SK-N-SH treated with all-trans-retinoic acid at 6 μM for 48 hours (cell line): ENCODE measurements at regions not wholly inside any gene's neighbourhood (a gene's known extent, or its start where the extent isn't known, plus 50 kb on each side); places are given as distances from the start of the nearest gene placed in this dataset.

Experiments
- ATAC-seq: fragments of 200-7000 bp; cut with Tn5 transposase; 3 replicates; pipeline ENCODE4 v1.9.1; 2020; ENCODE audit warnings: mild to moderate bottlenecking, moderate library complexity
- ARNTL ChIP-seq: fragments of 450-650 bp; formaldehyde crosslinking; IDR thresholded peaks from 2 replicates; pipeline ENCODE4 v1.5.0; 2020; ENCODE audit warnings: low read depth, mild to moderate bottlenecking, moderate library complexity, borderline replicate concordance
- BACH2 ChIP-seq: fragments of 250-450 bp; sonication (Bioruptor Pico); IDR thresholded peaks from 2 replicates; pipeline ENCODE4 v1.9.0; 2021; ENCODE audit warnings: mild to moderate bottlenecking, borderline replicate concordance
- CSDC2 ChIP-seq: fragments of 250-450 bp; sonication (Bioruptor Pico); IDR thresholded peaks from 2 replicates; pipeline ENCODE4 v1.5.0; 2020; ENCODE audit warnings: mild to moderate bottlenecking, moderate library complexity
- ESRRG ChIP-seq: fragments of 250-450 bp; sonication (Bioruptor Pico); IDR thresholded peaks from 2 replicates; pipeline ENCODE4 v1.6.1; 2021; ENCODE audit warnings: mild to moderate bottlenecking
- ISL1 ChIP-seq: fragments of 250-450 bp; sonication (Bioruptor Pico); IDR thresholded peaks from 2 replicates; pipeline ENCODE4 v2.1.2; 2022; ENCODE audit warnings: mild to moderate bottlenecking, moderate library complexity
- OSR1 ChIP-seq: fragments of 250-450 bp; sonication (Bioruptor Pico); IDR thresholded peaks from 2 replicates; pipeline ENCODE4 v1.8.0; 2022; ENCODE audit warnings: moderate library complexity, mild to moderate bottlenecking, inconsistent platforms
- PPARA ChIP-seq: fragments of 250-450 bp; sonication (Bioruptor Pico); IDR thresholded peaks from 2 replicates; pipeline ENCODE4 v1.5.0; 2020; ENCODE audit warnings: mild to moderate bottlenecking, borderline replicate concordance
- RARB ChIP-seq: fragments of 250-450 bp; sonication (Bioruptor Pico); IDR thresholded peaks from 2 replicates; pipeline ENCODE4 v1.8.0; 2021; ENCODE audit warnings: mild to moderate bottlenecking, moderate library complexity
- SNAI2 ChIP-seq: fragments of 250-450 bp; sonication (Bioruptor Pico); IDR thresholded peaks from 2 replicates; pipeline ENCODE4 v1.5.0; 2020; ENCODE audit warnings: mild to moderate bottlenecking, moderate library complexity
- TOX ChIP-seq: fragments of 250-450 bp; sonication (Bioruptor Pico); IDR thresholded peaks from 2 replicates; pipeline ENCODE4 v1.8.0; 2021; ENCODE audit warnings: mild to moderate bottlenecking, moderate library complexity, borderline replicate concordance
- ZC3H10 ChIP-seq: fragments of 250-450 bp; sonication (Bioruptor Pico); IDR thresholded peaks from 2 replicates; pipeline ENCODE4 v1.5.1; 2021; ENCODE audit warnings: mild to moderate bottlenecking, moderate library complexity
- ZFP3 ChIP-seq: fragments of 250-450 bp; sonication (Bioruptor Pico); IDR thresholded peaks from 2 replicates; pipeline ENCODE4 v1.5.0; 2020; ENCODE audit warnings: mild to moderate bottlenecking, moderate library complexity
- ZFP30 ChIP-seq: fragments of 450-650 bp; formaldehyde crosslinking; IDR thresholded peaks from 2 replicates; pipeline ENCODE4 v1.5.0; 2022; ENCODE audit warnings: mild to moderate bottlenecking, moderate library complexity
- ZNF565 ChIP-seq: fragments of 450-650 bp; formaldehyde crosslinking; conservative IDR thresholded peaks from 2 replicates; pipeline ENCODE4 v1.5.0; 2020; ENCODE audit warnings: low read depth, mild to moderate bottlenecking, moderate library complexity
- ZNF70 ChIP-seq: fragments of 450-650 bp; formaldehyde crosslinking; IDR thresholded peaks from 2 replicates; pipeline ENCODE4 v1.5.0; 2020; ENCODE audit warnings: mild to moderate bottlenecking, moderate library complexity
- ZNF8 ChIP-seq: fragments of 450-650 bp; formaldehyde crosslinking; IDR thresholded peaks from 2 replicates; pipeline ENCODE4 v1.5.0; 2020; ENCODE audit warnings: mild to moderate bottlenecking, moderate library complexity
- TF ChIP-seq, protein P1 (sequence below): fragments of 250-450 bp; sonication (Bioruptor Pico); IDR thresholded peaks from 2 replicates; pipeline ENCODE4 v1.5.0; 2020; ENCODE audit warnings: mild to moderate bottlenecking, moderate library complexity
- TF ChIP-seq, protein P2 (sequence below): fragments of 250-450 bp; sonication (Bioruptor Pico); IDR thresholded peaks from 2 replicates; pipeline ENCODE4 v1.8.0; 2021; ENCODE audit warnings: low read depth, mild to moderate bottlenecking, moderate library complexity, borderline replicate concordance
- TF ChIP-seq, protein P3 (sequence below): fragments of 250-450 bp; sonication (Bioruptor Pico); IDR thresholded peaks from 2 replicates; pipeline ENCODE4 v1.5.1; 2021; ENCODE audit warnings: mild to moderate bottlenecking, moderate library complexity
- TF ChIP-seq, protein P4 (sequence below): fragments of 250-450 bp; sonication (Bioruptor Pico); IDR thresholded peaks from 2 replicates; pipeline ENCODE4 v1.8.0; 2020; ENCODE audit warnings: mild to moderate bottlenecking, moderate library complexity, borderline replicate concordance

DNA sequence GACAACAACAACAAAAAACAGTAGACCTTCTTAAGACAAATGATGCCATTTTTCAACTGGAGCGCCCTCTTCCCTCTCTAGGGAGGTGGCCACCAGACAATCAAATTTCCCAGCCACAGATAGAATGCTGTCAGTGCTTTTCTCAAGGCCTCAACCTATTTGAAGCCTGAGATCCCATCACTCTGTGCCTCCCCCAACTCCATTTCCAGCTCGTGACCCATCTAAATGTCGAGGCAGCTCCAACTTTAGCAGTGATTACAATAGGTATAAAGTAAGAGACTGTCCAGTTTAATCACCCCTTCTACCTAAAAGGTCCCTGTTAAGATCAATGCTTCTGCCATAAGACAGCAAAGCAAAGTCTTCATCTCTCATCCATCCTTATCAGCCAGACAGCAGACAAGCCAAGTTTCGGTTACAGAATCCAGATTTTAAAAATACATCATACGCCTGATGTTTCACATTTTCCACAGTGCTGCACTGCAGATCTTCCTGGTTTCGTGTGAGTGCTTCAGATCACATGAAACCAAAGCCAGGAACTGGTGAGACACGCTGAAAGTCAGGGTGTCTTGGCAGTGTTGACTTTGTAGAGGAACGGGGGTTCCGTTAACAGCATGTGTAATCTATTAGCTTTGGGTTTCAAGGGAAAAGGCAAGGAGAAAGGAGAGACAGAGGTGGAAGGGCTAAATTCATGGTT lies 447.8 kb downstream of the ENC1 start:
- no peak for TF ChIP-seq RARB (CRISPR knock-in tag)
- no peak for TF ChIP-seq ISL1 (CRISPR knock-in tag)
- no peak for TF ChIP-seq PPARA (CRISPR knock-in tag)
- TF ChIP-seq, protein P1, sequence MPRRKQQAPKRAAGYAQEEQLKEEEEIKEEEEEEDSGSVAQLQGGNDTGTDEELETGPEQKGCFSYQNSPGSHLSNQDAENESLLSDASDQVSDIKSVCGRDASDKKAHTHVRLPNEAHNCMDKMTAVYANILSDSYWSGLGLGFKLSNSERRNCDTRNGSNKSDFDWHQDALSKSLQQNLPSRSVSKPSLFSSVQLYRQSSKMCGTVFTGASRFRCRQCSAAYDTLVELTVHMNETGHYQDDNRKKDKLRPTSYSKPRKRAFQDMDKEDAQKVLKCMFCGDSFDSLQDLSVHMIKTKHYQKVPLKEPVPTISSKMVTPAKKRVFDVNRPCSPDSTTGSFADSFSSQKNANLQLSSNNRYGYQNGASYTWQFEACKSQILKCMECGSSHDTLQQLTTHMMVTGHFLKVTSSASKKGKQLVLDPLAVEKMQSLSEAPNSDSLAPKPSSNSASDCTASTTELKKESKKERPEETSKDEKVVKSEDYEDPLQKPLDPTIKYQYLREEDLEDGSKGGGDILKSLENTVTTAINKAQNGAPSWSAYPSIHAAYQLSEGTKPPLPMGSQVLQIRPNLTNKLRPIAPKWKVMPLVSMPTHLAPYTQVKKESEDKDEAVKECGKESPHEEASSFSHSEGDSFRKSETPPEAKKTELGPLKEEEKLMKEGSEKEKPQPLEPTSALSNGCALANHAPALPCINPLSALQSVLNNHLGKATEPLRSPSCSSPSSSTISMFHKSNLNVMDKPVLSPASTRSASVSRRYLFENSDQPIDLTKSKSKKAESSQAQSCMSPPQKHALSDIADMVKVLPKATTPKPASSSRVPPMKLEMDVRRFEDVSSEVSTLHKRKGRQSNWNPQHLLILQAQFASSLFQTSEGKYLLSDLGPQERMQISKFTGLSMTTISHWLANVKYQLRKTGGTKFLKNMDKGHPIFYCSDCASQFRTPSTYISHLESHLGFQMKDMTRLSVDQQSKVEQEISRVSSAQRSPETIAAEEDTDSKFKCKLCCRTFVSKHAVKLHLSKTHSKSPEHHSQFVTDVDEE (CRISPR knock-in tag): no peak
- TF ChIP-seq, protein P2, sequence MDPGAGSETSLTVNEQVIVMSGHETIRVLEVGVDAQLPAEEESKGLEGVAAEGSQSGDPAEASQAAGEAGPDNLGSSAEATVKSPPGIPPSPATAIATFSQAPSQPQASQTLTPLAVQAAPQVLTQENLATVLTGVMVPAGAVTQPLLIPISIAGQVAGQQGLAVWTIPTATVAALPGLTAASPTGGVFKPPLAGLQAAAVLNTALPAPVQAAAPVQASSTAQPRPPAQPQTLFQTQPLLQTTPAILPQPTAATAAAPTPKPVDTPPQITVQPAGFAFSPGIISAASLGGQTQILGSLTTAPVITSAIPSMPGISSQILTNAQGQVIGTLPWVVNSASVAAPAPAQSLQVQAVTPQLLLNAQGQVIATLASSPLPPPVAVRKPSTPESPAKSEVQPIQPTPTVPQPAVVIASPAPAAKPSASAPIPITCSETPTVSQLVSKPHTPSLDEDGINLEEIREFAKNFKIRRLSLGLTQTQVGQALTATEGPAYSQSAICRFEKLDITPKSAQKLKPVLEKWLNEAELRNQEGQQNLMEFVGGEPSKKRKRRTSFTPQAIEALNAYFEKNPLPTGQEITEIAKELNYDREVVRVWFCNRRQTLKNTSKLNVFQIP (CRISPR knock-in tag): no peak
- TF ChIP-seq TOX (CRISPR knock-in tag): no peak
- TF ChIP-seq, protein P3, sequence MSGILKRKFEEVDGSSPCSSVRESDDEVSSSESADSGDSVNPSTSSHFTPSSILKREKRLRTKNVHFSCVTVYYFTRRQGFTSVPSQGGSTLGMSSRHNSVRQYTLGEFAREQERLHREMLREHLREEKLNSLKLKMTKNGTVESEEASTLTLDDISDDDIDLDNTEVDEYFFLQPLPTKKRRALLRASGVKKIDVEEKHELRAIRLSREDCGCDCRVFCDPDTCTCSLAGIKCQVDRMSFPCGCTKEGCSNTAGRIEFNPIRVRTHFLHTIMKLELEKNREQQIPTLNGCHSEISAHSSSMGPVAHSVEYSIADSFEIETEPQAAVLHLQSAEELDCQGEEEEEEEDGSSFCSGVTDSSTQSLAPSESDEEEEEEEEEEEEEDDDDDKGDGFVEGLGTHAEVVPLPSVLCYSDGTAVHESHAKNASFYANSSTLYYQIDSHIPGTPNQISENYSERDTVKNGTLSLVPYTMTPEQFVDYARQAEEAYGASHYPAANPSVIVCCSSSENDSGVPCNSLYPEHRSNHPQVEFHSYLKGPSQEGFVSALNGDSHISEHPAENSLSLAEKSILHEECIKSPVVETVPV (CRISPR knock-in tag): no peak
- TF ChIP-seq ZNF70 (CRISPR knock-in tag): no peak
- no peak for TF ChIP-seq ZNF565 (CRISPR knock-in tag)
- TF ChIP-seq OSR1 (CRISPR knock-in tag): no peak
- TF ChIP-seq ARNTL (CRISPR knock-in tag): no peak
- no peak for TF ChIP-seq BACH2 (CRISPR knock-in tag)
- TF ChIP-seq ZNF8 (CRISPR knock-in tag): no peak
- no peak for ATAC-seq

DNA sequence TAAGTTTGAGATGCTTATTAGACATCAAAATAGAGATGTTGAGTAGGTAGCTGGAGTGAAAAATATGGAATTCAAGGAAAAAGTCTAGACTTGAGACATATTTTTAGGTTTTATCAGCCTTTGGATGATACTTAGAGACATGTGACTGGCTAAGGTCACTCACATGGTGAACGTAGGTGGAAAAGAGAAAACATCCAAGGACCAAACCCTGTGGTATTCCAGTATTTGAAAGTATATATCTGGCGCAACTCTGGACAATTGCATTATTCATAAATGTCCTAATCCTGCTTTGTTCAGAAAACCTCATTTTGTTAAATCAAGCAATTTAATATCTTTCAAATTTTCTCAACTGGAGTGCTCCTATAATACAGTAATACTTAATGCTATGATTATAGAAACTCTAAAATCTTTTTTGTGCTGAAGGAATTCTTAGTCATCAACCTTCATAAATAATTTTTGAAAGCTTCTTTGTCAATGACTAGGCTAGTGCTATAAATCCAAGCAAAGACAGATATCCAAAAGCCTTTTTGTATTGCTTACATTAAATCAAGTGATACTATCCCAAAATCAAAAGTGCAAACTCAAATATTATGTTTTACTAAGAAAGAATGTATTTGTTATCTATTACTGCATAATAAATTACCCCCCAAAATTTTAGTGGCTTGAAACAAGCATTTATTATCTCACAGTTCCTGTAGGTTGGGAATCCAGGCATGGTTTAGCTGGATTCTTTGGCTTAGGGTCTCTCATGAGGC lies 452.0 kb downstream of the ENC1 start:
- ATAC-seq: no peak

More for the DNA sequence above, 452.0 kb downstream of the ENC1 start:
- TF ChIP-seq BACH2 (CRISPR knock-in tag): no peak
- TF ChIP-seq RARB (CRISPR knock-in tag): no peak
- no peak for TF ChIP-seq ZC3H10 (CRISPR knock-in tag)
- no peak for TF ChIP-seq OSR1 (CRISPR knock-in tag)
- no peak for TF ChIP-seq ZFP30
- no peak for TF ChIP-seq ZFP3 (CRISPR knock-in tag)
- TF ChIP-seq PPARA (CRISPR knock-in tag): no peak
- no peak for TF ChIP-seq ESRRG
- TF ChIP-seq, protein P4, sequence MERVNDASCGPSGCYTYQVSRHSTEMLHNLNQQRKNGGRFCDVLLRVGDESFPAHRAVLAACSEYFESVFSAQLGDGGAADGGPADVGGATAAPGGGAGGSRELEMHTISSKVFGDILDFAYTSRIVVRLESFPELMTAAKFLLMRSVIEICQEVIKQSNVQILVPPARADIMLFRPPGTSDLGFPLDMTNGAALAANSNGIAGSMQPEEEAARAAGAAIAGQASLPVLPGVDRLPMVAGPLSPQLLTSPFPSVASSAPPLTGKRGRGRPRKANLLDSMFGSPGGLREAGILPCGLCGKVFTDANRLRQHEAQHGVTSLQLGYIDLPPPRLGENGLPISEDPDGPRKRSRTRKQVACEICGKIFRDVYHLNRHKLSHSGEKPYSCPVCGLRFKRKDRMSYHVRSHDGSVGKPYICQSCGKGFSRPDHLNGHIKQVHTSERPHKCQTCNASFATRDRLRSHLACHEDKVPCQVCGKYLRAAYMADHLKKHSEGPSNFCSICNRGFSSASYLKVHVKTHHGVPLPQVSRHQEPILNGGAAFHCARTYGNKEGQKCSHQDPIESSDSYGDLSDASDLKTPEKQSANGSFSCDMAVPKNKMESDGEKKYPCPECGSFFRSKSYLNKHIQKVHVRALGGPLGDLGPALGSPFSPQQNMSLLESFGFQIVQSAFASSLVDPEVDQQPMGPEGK (CRISPR knock-in tag): no peak
- TF ChIP-seq SNAI2: no peak
- TF ChIP-seq CSDC2 (CRISPR knock-in tag): no peak
- TF ChIP-seq, protein P2 (CRISPR knock-in tag): no peak
